ENCODE measurements at regions not wholly inside any gene's neighbourhood (a gene's known extent, or its start where the extent isn't known, plus 50 kb on each side); places are given as distances from the start of the nearest gene placed in this dataset.

DNA sequence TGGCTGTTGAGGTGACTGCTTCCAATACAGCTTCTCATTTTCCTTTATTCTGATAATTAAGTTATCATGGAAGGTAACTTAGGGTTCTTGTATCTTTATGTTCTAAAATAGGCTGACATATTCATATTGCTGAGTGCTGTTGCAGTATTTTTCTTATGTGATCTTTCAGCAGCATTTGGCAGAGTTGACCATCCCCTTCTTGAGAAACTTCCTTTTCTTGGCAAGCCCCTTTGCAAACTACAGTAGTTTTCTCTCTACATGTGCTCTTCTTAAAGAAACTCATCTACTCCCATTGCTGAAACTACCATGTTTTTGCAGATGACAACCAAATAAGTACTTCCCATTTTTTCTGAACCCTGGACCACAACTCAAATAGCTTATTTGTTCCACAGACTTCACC is 476.5 kb upstream of the TRIB2 start:
- DNase-seq (ENCODE audit: low read depth, low spot score) (no peak), ATAC-seq (no peak)
- H3K27me3 ChIP-seq (ENCODE audit: insufficient read depth, low read length) = no peaks in the 10 kb centered on the region
- RAD21 ChIA-PET (ENCODE audit: low non-redundant PET in 1 of 2, low total read pairs in 2 of 2, uncharacterized antibody in 2 of 2, unreplicated experiment in 2 of 2) = no interaction called here
- H3K36me3 ChIP-seq (ENCODE audit: control insufficient read depth in 1 of 2, insufficient read depth in 2 of 2, low read length in 2 of 2) = no peaks in the 10 kb centered on the region
- no peak overlapping the region for H3K9ac ChIP-seq (ENCODE audit: low read length)
- H3K9me3 ChIP-seq (ENCODE audit: control insufficient read depth in 1 of 2, insufficient read depth in 1 of 2, low read depth in 1 of 2, low read length in 2 of 2) = no peaks in the 10 kb centered on the region
- TF ChIP-seq ZBTB33 (IDR thresholded peaks at IDR 0.05; ENCODE audit: extremely low read depth, insufficient replicate concordance, low read length) (no peak), SP1 (IDR thresholded peaks at IDR 0.05; ENCODE audit: low read depth) (no peak), CEBPB (IDR thresholded peaks at IDR 0.05; ENCODE audit: low read depth) (no peak)
- TF ChIP-seq, protein P1, sequence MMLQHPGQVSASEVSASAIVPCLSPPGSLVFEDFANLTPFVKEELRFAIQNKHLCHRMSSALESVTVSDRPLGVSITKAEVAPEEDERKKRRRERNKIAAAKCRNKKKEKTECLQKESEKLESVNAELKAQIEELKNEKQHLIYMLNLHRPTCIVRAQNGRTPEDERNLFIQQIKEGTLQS (IDR thresholded peaks at IDR 0.05) = no peak
- H2AFZ ChIP-seq (ENCODE audit: low read depth, low read length, poor library complexity, severe bottlenecking) = no peak overlapping the region
- CTCF ChIA-PET = no interaction called here
- H3K27ac ChIP-seq (ENCODE audit: low read depth, low read length) = no peak overlapping the region
- H3K9me2 ChIP-seq (ENCODE audit: insufficient read depth) = no peaks in the 10 kb centered on the region
- H3K4me2 ChIP-seq (ENCODE audit: low read length) = no peak overlapping the region
- no peaks in the 10 kb centered on the region for H4K20me1 ChIP-seq (ENCODE audit: insufficient read depth)
- POLR2A ChIA-PET = no interaction called here
- no peaks in the 10 kb centered on the region for H3K79me2 ChIP-seq (ENCODE audit: insufficient read depth, low read length)
- H3K4me1 ChIP-seq (ENCODE audit: control insufficient read depth in 1 of 2, insufficient read depth in 2 of 2, low read length in 2 of 2) = no peaks in the 10 kb centered on the region
- intact Hi-C loops (cut with micrococcal nuclease) = no loop called here
- no peak overlapping the region for H3K4me3 ChIP-seq (replicated peaks in 1 of 2; ENCODE audit: low read depth in 1 of 2, low read length in 2 of 2)
- BruUV-seq (replicated peaks) = no TSS peak

DNA sequence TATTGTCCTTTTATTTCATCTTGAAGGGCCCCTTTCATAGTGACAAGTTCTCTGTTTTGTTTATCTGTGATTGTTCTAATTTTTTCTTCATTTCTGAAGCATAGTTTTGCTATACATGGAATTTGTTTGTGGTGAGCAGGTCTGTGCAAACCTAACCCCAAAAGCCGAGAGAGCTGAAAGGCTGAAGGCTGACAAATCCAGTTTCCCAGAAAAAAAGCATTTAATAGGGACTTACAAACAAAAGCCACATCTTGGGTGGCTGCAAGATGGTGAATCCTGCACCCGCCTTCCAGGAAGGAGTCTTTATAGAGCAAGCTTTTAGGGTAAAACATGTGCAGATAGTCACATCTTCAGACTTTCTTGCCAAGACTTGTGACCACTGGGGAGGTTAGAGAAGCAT is 473.4 kb upstream of the TRIB2 start:
- BruUV-seq (replicated peaks) = no TSS peak
- Histone ChIP-seq H3K4me1 (ENCODE audit: control insufficient read depth in 1 of 2, insufficient read depth in 2 of 2, low read length in 2 of 2) (no peaks in the 10 kb centered on the region), H3K27me3 (ENCODE audit: insufficient read depth, low read length) (no peaks in the 10 kb centered on the region), H3K4me3 (replicated peaks in 1 of 2; ENCODE audit: low read depth in 1 of 2, low read length in 2 of 2) (no peak overlapping the region), H3K9ac (ENCODE audit: low read length) (no peak overlapping the region), H3K4me2 (ENCODE audit: low read length) (no peak overlapping the region), H4K20me1 (ENCODE audit: insufficient read depth) (no peaks in the 10 kb centered on the region), H3K9me3 (ENCODE audit: control insufficient read depth in 1 of 2, insufficient read depth in 1 of 2, low read depth in 1 of 2, low read length in 2 of 2) (no peaks in the 10 kb centered on the region), H3K79me2 (ENCODE audit: insufficient read depth, low read length) (no peaks in the 10 kb centered on the region), H2AFZ (ENCODE audit: low read depth, low read length, poor library complexity, severe bottlenecking) (no peak overlapping the region), H3K27ac (ENCODE audit: low read depth, low read length) (no peak overlapping the region), H3K36me3 (ENCODE audit: control insufficient read depth in 1 of 2, insufficient read depth in 2 of 2, low read length in 2 of 2) (no peaks in the 10 kb centered on the region), H3K9me2 (ENCODE audit: insufficient read depth) (no peaks in the 10 kb centered on the region; the same call in 1 of the 2 replicates)
- RAD21 ChIA-PET (ENCODE audit: low non-redundant PET in 1 of 2, low total read pairs in 2 of 2, uncharacterized antibody in 2 of 2, unreplicated experiment in 2 of 2) = no interaction called here
- intact Hi-C loops (cut with micrococcal nuclease) = no loop called here
- CTCF ChIA-PET = no interaction called here
- DNase-seq (ENCODE audit: low read depth, low spot score) (no peak), ATAC-seq (no peak)
- POLR2A ChIA-PET = no interaction called here
- TF ChIP-seq RAD21 (IDR thresholded peaks at IDR 0.05; ENCODE audit: low read depth) (no peak), SIN3A (IDR thresholded peaks at IDR 0.05; ENCODE audit: low read depth) (no peak), TCF7L2 (IDR thresholded peaks at IDR 0.05; ENCODE audit: borderline replicate concordance, extremely low read depth, insufficient read depth, insufficient read length) (no peak), YY1 (IDR thresholded peaks at IDR 0.05; ENCODE audit: extremely low read depth, insufficient replicate concordance, low read depth, low read length) (no peak), MAX (IDR thresholded peaks at IDR 0.05) (no peak), REST (IDR thresholded peaks at IDR 0.05; ENCODE audit: low read depth) (no peak)
- TF ChIP-seq, protein P2, sequence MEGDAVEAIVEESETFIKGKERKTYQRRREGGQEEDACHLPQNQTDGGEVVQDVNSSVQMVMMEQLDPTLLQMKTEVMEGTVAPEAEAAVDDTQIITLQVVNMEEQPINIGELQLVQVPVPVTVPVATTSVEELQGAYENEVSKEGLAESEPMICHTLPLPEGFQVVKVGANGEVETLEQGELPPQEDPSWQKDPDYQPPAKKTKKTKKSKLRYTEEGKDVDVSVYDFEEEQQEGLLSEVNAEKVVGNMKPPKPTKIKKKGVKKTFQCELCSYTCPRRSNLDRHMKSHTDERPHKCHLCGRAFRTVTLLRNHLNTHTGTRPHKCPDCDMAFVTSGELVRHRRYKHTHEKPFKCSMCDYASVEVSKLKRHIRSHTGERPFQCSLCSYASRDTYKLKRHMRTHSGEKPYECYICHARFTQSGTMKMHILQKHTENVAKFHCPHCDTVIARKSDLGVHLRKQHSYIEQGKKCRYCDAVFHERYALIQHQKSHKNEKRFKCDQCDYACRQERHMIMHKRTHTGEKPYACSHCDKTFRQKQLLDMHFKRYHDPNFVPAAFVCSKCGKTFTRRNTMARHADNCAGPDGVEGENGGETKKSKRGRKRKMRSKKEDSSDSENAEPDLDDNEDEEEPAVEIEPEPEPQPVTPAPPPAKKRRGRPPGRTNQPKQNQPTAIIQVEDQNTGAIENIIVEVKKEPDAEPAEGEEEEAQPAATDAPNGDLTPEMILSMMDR (IDR thresholded peaks at IDR 0.05 in 2 of 3, conservative IDR thresholded peaks at IDR 0.05 in 1 of 3; ENCODE audit: borderline replicate concordance in 1 of 3, insufficient read depth in 1 of 3, low read depth in 2 of 3, low read length in 2 of 3) = no peak
